Stimulated activated CD8-positive, alpha-beta memory T cell treated with anti-CD3 and anti-CD28 coated beads, Interleukin-15, amount 100 ng/mL, for 4 hours (primary cell): ENCODE measurements at regions not wholly inside any gene's neighbourhood (a gene's known extent, or its start where the extent isn't known, plus 50 kb on each side); places are given as distances from the start of the nearest gene placed in this dataset.
"Not testable (repeated sequence)": the region's sequence is repeated elsewhere in the genome, so short reads cannot be mapped to it uniquely, and the experiment has no call there.

Experiments
- DNase-seq, 2 donors: peaks; one replicate each; pipeline ENCODE4 v3.0.0-alpha.2; 2020; ENCODE audit warnings: low read depth in 2 of 2

GRCh38 chr5:127133071-127133470 is 59.8 kb upstream of the C5orf63 start:
- DNase-seq = no peak

- no peak for DNase-seq
These were observed 63.6 kb upstream of the C5orf63 start for GRCh38 chr5:127136908-127137307.

- no peak for DNase-seq
These were observed 70.4 kb upstream of the C5orf63 start for GRCh38 chr5:127143722-127144121.

- no peak for DNase-seq
These were observed 79.7 kb upstream of the C5orf63 start for GRCh38 chr5:127153031-127153430.

- no peak for DNase-seq
These were observed 80.2 kb upstream of the C5orf63 start for GRCh38 chr5:127153521-127153920.

- DNase-seq = no peak
These were observed 90.4 kb upstream of the C5orf63 start for GRCh38 chr5:127163750-127164149.

- DNase-seq = no peak
These were observed 97.8 kb upstream of the C5orf63 start for GRCh38 chr5:127170918-127171600.

GRCh38 chr5:127176769-127177168 is 103.5 kb upstream of the C5orf63 start:
- no peak for DNase-seq

GRCh38 chr5:127182631-127183030 is 108.0 kb upstream of the MEGF10 start:
- not testable (repeated sequence) for DNase-seq

- no peak for DNase-seq
These were observed 107.3 kb upstream of the MEGF10 start for GRCh38 chr5:127183332-127183731.

- no peak for DNase-seq
These were observed 105.7 kb upstream of the MEGF10 start for GRCh38 chr5:127184851-127185250.

- DNase-seq = no peak
These were observed 103.9 kb upstream of the MEGF10 start for GRCh38 chr5:127186657-127187056.

- no peak for DNase-seq
These were observed 102.9 kb upstream of the MEGF10 start for GRCh38 chr5:127187706-127188105.

GRCh38 chr5:127192150-127192549 is 98.4 kb upstream of the MEGF10 start:
- DNase-seq = no peak

GRCh38 chr5:127192836-127193338 is 97.7 kb upstream of the MEGF10 start:
- no peak for DNase-seq

GRCh38 chr5:127196042-127196441 is 94.6 kb upstream of the MEGF10 start:
- DNase-seq = no peak

GRCh38 chr5:127197402-127198167 is 93.0 kb upstream of the MEGF10 start:
- not testable (repeated sequence) for DNase-seq

GRCh38 chr5:127202738-127203137 is 87.9 kb upstream of the MEGF10 start:
- DNase-seq = not testable (repeated sequence)

- no peak for DNase-seq
These were observed 86.8 kb upstream of the MEGF10 start for GRCh38 chr5:127203818-127204217.

- DNase-seq = no peak
These were observed 85.4 kb upstream of the MEGF10 start for GRCh38 chr5:127205147-127205546.

GRCh38 chr5:127206320-127207113 is 84.1 kb upstream of the MEGF10 start:
- DNase-seq = no peak

GRCh38 chr5:127210042-127210441 is 80.6 kb upstream of the MEGF10 start:
- no peak for DNase-seq
